Left lobe of liver (tissue), 2 donors: ENCODE measurements at regions not wholly inside any gene's neighbourhood (a gene's known extent, or its start where the extent isn't known, plus 50 kb on each side); places are given as distances from the start of the nearest gene placed in this dataset.

Experiments used
- ATAC-seq: fragments of 200-7000 bp; cut with Tn5 transposase; one replicate; pipeline ENCODE4 v1.9.1; 2020; ENCODE audit warnings: mild to moderate bottlenecking, moderate library complexity
- DNase-seq: peaks from one replicate; pipeline ENCODE4 v3.0.0-alpha.2; 2020; ENCODE audit warnings: low spot score
- donor health status: DM: no; HTN: no; CAD: no; lungs with moderate emphysema.
- donor health status: DM: no; HTN: yes; CAD: no.

DNA sequence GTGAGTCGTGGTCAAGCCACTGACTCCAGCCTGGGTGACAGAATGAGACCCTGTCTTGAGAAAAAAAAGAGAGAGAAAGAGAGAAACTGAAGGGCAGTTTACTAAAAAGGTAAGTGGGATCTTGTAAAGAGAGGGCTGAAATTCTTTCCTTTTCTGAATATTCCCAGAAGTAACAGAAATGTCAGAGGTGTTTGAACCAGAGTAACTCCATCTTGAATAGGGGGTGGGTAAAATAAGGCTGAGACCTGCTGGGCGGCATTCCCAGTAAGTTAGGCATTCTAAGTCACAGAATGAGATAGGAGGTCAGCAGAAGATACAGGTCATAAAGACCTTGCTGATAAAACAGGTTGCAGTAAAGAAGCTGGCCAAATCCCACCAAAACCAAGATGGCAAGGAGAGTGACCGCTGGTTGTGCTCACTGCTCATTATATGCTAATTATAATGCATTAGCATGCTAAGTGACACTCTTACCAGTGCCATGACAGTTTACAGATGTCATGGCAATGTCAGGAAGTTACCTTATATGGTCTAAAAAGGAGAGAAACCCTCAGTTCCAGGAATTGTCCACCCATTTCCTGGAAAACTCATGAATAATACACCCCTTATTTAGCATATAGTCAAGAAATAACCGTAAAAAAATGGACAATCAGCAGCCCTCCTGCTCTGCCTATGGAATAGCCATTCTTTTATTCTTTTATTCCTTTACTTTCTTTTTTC, 1334.3 kb upstream of the ZEB2 start:
- DNase-seq (no peak), ATAC-seq (no peak)

DNA sequence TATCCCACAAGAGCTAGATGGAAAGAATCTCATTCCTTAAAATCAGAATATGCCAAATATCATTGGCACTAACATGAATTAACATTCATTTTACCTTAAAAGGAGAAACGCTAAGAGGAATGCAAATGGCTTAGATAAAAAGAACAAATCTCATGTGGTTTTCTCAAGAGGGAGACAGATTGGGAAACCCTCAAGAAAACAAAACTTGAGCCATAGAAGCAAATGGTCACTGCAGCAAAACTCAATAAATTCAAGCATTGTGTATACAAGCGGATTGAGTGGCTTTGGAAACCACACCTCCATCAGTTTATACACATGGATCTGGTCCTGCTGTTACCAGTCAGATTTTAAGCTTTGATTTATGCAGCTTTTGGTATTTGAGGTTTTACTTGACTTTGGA, 1331.8 kb upstream of the ZEB2 start:
- no peak for DNase-seq
- ATAC-seq = no peak

- DNase-seq = no peak
Measured at GRCh38 chr2:145849466-145849865, 1329.5 kb upstream of the ZEB2 start.

DNA sequence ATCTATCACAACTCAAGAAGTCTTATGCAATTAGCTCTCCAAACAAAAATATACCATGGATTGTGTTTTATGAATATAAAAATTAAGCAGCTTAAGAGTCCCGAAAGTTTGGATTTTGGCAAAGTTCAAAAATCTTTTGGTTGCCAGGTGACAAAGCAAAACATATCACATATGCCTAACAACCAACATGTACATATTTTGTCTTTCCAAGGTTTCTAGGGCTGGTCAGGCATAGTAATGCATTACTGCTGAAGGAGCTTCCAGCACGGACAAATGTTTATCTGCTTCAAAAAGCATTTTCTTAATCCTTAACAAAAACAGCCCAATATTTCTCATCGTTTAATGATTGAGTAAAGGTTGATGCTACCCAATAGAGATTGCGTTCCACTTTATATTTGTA, 1327.1 kb upstream of the ZEB2 start:
- no peak for DNase-seq

More at GRCh38 chr2:145849466-145849865, 1329.5 kb upstream of the ZEB2 start:
- no peak for ATAC-seq

DNA sequence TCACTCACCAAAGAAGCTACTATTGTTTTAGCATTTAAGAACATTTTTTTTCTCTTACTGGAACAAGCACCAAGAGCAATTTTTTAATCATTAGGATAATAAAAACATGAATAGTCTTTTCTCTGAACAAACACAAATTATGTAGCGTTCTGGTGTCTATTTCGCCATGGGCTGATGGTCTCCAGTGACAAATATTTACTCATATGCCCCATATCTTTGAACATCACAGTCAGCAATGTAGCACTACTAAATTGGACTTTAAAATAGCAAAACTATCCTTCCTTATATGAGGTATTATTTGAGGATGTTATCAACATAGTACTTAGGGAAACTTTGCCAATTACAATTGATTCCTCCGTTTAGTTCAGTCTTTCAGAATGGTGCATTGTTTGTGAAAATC, 1326.0 kb upstream of the ZEB2 start:
- DNase-seq = no peak
- no peak for ATAC-seq

More for the DNA sequence above, 1327.1 kb upstream of the ZEB2 start:
- no peak for ATAC-seq

GRCh38 chr2:145845207-145845894, 1325.4 kb upstream of the ZEB2 start:
- ATAC-seq (no peak), DNase-seq (no peak)

DNA sequence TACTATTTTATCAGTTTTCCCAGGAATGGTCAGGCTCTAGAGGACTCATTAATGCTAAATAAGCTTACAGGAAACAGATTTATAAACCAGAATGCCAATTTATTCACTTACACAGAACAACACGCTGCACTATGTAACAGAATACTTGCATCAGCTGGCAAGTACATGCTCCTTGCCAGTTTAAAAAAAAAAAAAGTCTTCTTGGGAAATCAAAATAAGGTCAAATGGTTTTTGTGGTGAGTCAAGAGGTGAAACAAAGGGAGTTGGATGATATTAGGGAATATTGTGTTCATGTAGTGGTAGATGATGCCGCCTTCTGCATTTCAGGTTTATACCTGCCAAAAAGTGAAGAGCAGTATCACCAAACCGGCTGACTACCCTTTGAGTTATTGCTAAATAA, 1322.1 kb upstream of the ZEB2 start:
- ATAC-seq (no peak), DNase-seq (no peak)

GRCh38 chr2:145836986-145837385, 1317.1 kb upstream of the ZEB2 start:
- no peak for ATAC-seq
- DNase-seq = no peak

DNA sequence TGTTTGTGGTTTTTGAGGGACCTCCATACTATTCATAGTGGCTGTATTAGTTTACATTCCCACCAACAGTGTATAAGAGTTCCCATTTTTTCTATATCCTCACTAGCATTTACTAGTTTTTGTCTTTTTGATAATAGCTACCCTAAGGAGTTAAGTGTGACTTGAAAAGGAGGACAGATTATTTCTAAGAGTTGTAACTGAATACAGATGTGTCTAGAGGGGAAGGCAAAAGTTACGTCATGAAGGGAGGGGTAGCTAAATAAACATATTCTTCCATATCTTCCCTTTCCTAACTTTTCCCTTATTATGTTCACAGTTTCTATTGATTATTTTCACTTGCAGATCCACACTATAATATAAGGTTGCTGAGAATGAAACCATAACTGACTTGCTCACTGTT, 1315.7 kb upstream of the ZEB2 start:
- ATAC-seq (no peak), DNase-seq (no peak)

DNA sequence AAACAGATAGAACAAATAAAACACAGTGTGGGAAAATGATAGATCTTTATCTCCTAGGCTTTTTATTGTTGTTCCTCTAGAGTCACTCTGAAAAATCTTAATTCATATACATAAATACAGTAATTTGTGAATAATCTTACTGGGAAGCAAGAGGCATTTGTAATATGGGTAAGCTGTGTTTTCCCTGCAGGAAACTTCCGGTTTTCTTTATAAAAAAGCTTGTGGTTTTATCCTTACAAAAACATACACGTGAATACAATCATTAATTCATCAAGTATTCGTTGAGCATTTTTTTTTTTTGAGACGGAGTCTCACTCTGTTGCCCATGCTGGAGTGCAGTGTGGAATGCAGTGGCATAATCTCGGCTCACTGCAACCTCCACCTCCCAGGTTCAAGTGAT, 1312.8 kb upstream of the ZEB2 start:
- DNase-seq = no peak
- no peak for ATAC-seq

DNA sequence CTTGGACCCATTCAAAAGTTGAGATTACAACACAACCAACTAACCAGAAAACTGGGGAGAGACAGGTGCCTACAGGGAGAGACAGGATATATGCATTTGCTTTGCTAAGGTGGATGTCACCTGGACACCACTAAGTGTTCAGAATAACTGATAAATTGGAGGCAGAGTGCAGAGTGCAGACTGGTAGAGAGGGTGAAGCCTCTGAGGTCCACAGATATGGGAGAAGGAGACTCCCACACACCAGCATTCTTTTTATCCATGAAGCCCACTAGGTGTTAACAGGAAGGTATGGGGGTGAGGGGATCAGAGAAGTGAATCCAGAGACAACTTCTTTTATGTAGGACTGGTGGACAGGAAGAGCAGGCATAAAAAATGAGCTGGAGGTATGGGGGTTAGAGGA, 1310.0 kb upstream of the ZEB2 start:
- DNase-seq (no peak), ATAC-seq (no peak)

- DNase-seq = no peak
- no peak for ATAC-seq
Measured at GRCh38 chr2:145827235-145827634, 1307.3 kb upstream of the ZEB2 start.

GRCh38 chr2:145824384-145824783, 1304.5 kb upstream of the ZEB2 start:
- no peak for DNase-seq
- ATAC-seq = no peak

- ATAC-seq = no peak
- no peak for DNase-seq
Measured at GRCh38 chr2:145822892-145823534, 1303.1 kb upstream of the ZEB2 start.

- DNase-seq (no peak), ATAC-seq (no peak)
Measured at GRCh38 chr2:145820651-145821050, 1300.7 kb upstream of the ZEB2 start.

GRCh38 chr2:145818890-145819504, 1299.1 kb upstream of the ZEB2 start:
- DNase-seq (no peak), ATAC-seq (no peak)

DNA sequence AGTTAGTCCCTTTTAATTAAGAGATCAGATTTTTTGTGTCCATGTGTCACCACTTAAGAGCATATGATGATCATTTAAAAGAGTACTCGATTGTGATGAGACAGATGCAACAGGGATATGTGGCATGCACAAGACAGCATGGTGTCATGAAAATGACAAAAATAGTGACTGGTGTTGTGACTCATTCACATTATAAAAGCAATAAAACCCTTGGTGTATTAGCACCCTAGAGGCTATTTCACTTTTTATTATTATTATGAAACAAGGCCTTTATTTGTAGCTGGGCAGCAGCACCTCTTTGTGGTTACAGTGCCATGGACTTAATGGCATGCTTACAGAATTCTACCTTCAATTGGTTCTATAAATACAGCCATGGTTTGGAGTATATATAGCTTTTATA, 1296.0 kb upstream of the ZEB2 start:
- no peak for DNase-seq
- ATAC-seq = no peak

GRCh38 chr2:145813481-145813880, 1293.6 kb upstream of the ZEB2 start:
- ATAC-seq (no peak), DNase-seq (no peak)

DNA sequence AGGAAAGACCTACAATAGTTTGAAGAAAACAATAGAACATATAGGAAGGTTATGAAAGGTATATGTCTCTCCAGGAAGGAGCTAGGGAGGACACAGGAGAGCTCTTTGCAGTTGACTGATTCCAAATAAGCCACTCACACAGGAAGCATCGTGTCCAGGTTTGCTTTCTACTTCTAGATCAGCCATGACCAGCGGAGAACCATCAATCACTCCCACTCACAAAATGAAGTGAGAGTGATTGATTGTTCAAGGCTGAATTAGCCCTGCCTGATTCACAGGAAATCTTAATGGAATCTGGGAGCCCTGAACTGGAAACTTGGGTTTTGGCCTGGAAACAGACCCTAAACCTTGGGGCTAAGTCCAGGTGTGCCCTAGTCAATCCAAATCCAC, 1292.2 kb upstream of the ZEB2 start:
- ATAC-seq = no peak
- no peak for DNase-seq

DNA sequence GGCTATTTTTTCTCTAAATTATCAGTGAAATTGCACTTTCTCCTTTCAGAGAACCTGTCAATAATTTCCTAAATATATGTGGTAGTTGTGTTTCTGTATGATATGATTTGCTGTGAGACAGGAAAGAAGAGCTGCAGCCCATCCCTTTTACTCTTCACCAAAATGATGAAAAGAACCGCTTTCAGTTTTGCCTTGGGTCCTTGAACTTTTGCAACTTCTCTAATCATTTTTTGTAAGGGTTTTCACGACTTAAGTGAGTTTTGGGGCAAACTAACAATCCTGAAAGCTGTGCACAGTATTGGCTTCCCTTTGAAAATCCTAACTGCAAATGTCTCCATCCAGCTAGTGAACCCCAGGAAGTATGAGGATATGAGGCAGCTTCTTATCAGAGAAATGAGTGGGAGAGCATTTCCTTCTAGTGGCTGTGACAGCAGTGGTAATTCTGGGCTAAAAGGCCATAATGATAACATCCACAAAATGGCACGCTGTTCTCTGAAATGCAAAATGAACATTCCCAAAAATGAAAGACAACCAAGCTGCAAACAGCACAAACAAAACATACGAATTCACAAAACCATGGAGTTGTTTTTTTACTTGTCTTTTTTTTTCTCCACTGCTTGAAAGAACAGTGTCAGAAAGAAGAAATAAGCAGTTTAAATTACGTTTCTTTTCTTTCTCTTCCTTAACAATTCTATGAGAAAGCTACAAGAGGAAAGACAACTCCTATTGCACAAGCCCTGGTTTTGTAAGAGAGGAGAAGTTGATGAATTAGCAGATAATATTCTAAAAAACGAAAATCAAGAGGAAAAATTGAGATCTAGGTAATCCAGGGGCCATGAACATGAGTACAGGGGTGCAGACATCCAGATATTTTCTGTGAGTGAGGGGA, 1291.6 kb upstream of the ZEB2 start:
- DNase-seq (no peak), ATAC-seq (no peak)

- no peak for ATAC-seq
- DNase-seq = no peak
Measured at GRCh38 chr2:145807968-145808367, 1288.0 kb upstream of the ZEB2 start.
